Hematopoietic multipotent progenitor cell treated with erythropoietin and hydrocortisone succinate and interleukin-3 and kit ligand, for 17 days (in vitro differentiated cells): ENCODE measurements at regions not wholly inside any gene's neighbourhood (a gene's known extent, or its start where the extent isn't known, plus 50 kb on each side); places are given as distances from the start of the nearest gene placed in this dataset.
A peak's percentile ranks its signal among the peaks of the same experiment; 100 is the strongest.

ENCODE experiments used
- DNase-seq: peaks from one replicate; pipeline ENCODE4 v3.0.0-alpha.2; 2015; ENCODE audit warnings: low spot score

DNA sequence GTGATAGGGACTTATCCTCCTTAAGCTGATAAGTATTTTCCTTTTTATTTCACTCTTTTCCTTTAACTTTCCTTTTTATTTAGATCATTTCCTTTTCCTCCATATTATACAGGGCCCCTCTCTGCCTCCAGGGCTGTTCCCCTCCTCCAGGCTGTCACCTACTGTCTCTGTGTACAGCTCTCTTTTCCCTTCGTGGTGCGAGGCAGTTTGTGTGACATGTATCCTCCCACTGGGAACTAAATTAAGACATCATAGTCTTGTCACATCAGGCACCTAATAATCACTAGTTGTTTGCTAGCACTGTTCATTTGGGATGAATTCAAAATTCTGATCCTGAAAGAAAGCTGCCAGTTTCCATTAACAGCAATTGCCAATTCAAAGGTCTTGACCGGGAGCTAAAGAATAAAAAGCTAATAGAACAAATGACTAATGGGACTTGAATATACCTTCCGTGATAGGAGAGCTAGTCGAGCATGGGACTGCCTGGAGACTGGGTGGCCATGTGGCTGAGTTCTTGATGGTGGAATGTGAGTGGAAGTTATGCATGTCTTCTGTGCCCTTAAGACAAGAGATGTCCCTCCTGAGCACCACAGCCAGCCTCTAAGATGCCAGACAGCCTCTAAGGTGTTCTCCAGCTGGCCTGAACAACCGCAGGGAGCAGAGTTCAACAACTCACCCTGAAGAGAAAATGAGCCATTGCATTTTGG lies 77.7 kb upstream of the LRRC55 start:
- DNase-seq: no peak

DNA sequence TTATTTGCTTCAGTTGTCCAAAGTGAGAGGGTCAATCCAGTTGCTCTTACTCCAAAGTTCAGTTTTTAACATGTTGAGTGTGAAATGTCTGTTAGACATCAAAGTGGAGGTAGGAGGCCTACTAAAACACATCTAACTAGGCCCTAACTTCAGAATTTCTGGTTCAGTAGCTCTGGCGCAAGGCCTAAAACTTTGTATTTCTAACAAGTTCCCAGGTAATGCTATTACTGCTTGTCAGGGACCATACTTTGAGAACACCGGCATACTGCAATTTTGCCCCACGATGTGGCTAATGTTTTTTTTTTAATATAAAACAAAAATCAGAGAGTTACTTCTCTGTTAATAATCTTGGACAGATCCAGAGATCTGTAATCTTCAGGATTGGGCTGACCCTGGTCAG lies 72.4 kb upstream of the LRRC55 start:
- DNase-seq: no peak

DNA sequence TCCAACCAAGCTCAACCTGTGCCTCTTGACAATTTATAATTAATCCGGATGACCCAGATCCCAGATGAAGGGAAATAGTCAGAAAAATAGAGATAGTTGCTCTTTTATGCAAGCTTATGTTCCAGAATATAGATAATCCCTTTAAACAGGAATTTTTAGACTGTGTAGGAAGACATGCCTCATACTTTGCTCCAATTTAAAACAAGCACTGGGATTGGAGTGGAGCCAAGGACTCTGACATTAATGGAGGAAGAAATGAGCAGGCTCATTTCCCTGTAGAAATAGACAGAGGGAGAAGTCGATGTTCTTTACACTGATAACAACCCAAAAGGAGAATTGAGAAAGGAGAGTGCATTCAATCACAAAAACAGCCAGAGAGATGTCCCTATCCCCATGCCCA lies 70.1 kb upstream of the LRRC55 start:
- no peak for DNase-seq

DNA sequence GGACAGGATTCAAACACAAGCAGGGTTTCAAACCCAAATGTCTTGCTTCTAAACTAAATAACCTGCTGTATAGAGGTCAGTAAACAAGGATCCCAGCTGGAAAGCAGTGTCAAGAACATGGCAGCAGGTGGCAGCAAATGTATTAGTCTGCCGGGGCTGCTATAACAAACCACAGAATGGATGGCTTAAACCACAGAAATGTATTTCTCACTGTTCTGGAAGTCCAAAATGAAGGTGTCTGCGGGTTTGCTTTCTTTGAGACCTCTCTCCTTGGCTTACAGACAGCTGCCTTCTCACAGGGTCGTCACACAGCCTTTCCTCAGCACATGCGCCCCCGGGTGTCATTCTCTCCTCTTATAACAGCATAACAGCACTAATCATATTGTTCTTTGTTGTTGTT lies 65.1 kb upstream of the LRRC55 start:
- peak; percentile 21 for DNase-seq

DNA sequence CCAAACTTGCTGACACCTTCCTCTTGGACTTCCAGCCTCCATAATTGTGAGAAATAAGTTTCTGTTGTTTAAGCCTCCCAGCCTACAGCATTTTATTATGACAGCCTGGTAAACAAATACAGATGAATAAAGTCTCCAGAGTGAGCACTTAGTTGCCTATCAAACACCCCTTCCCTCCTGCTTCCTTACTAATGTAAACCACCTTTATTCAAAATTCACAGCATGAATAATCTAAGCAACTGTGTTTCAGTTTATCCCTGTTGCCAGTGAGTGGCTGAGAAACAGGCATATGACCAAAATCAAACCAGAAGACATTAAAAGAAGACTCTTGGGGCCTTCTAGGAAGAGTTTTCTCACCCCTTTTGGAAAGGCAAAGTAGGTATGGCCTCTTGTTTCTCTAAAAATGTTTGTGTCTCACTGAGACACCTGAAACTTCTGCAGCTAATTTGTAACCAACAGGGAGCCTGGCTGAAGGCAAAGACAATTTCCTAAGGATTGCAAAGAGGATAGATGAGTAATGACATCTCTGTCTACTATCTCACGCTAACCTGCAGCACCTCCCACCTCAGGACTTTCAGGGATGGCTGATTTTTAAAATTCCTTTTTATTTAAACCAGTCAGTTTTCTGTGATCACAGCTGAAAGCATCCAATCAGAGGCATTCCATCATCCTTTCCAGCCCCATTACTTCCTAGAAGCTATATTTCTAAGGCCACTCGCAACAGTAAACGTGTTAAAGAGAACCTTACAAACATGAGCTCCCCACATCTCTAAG lies 61.4 kb upstream of the LRRC55 start:
- DNase-seq: no peak

DNA sequence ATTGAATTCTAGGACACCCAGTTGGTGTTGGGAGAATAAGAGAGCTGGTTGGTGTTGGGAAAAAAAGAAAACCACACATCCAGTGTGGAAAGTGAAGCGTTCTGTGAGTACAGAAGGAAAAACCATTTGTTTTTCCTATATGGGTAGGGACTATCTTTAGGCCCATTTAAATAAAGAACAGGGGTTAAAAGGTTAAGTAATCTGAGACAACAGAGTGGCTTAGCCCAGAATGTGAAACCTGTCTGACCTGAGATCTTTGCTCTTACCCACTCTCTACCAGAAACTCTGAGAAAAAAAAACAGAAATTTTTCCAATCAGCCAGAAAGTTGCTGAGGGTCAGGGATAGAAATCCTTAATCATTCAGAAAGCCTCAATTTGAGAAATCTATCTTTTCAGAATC lies 59.8 kb upstream of the LRRC55 start:
- DNase-seq: no peak

DNA sequence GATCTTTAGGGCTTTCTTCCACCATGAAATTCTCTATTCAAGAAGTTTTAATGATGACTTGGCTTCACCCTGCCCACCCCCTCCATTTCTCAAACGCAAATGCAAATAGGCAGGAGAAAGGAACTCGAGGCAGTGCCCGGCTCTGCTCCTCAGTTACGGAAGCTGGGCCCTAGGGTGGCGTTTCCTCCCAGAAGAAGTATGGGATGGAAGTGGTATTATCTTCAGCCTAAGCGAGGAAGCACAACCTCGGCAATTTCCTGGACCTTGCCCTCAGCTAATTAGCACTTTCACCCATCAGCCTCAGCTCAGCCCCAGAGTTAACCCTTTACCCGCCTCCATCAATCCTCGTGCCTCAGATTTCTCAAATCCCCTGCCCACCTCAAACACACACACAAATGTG lies 58.2 kb upstream of the LRRC55 start:
- no peak for DNase-seq

DNA sequence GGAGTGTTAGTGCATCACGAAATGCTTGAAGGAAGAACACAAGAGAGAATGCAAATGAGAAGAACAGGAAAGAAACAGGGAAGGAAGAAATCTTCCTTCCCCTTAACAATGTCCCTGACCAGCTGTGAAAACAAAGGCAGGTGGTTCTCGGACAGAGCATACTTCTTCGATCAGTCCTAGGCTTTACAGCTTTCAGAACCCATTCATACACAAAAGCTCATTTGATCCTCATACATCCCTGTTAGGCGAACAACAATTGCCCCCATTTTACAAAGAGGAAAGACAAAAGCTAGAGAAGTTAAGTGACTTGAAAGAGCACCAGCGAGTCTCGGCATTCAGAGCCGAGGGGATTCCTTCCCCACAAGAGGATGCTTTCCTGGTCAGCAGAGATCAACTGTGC lies 57.2 kb upstream of the LRRC55 start:
- no peak for DNase-seq

DNA sequence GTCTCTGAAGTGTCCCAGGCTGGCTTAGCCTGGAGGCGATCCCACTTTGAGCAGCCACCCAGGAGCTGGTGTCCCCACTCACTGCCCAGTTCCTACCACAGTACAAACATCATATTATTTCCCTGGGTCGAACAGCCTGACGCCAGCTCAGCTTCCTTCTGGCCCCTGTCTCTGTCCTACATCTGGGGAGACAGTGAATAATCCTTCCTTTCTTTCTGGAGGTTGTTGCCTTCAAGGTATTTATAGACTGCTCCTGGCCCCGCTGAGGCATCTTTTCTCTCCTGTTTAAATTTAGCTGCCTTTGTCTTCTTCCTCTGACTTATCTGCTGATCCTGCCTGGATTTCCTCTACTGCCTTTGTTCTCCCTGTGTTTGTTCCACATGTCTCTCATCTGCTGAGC lies 56.8 kb upstream of the LRRC55 start:
- no peak for DNase-seq

DNA sequence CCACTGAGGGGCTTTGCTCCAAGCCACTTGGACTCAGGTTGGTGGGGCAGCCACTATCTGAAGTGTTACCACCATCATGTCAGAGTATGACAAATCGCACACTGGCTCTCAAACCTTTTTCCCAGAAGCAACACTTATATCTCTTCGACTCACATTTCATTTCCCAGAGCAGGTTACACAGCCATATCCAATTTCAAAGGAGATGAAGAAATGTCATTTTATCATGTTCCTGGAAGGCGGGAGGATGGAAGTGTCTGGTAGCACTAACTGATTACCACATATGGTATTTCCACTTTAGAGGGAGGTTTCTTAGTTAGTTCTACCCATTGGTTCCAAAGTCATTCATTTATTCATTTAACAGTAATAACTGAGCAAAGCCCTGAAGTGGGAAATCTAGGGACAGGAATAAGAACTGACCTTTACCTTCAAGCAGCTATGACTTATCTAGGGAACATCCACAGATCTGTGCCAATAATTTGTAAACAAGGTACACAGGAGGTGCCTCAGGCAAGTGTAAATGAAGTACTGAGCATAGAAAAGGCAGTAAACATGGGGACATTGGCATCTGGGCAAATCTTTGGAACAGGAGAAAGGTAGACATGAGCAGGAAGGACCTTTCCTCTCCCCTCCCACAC lies 54.9 kb upstream of the LRRC55 start:
- DNase-seq: no peak

DNA sequence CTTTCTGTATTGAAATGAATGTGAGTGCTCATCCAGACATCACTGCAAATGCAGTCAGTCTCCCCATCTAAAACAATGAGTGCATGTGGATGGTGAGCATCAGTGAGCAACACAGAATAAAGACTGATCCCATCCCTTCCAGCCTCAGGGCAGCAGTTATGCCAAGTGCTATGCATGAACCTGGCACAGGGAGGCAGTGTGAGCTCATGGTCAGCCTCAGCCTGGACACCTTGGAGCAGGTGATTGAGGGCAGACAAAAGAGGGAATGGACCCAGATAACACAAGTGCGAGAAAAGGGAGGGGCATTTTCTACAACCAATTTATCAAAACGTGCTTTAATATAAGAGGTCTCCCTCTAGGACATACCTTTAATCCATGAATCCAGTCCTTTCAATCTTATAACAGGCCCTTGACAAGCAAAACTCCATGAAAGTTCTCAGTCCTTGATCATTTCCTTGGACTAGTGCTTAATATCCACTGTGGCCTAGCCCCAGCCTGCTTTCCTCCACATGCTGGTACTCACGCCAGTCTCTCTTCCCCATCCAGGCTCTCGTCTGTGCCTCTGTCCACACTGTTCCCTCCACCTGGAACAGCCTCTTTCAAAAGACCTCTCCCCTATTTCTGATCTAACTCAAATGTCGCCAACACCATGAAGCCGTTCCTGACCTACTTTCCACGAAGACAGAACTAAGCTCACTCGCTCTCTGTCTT lies 50.5 kb upstream of the LRRC55 start:
- no peak for DNase-seq
